Skeletal muscle tissue (tissue), 3 donors: ENCODE measurements at regions not wholly inside any gene's neighbourhood (a gene's known extent, or its start where the extent isn't known, plus 50 kb on each side); places are given as distances from the start of the nearest gene placed in this dataset.
"Not testable (repeated sequence)": the region's sequence is repeated elsewhere in the genome, so short reads cannot be mapped to it uniquely, and the experiment has no call there.

Experiments used
- H3K27ac ChIP-seq: one replicate; pipeline ENCODE4 v1.7.0; 2013; ENCODE audit warnings: mild to moderate bottlenecking, low read depth, low read length, inconsistent platforms
- H3K27me3 ChIP-seq, 3 donors: one replicate each; pipeline ENCODE4 v1.7.0; 2013; ENCODE audit warnings: low read length in 3 of 3; ENCODE audit not compliant: control insufficient read depth in 3 of 3, insufficient read depth in 3 of 3
- H3K36me3 ChIP-seq, 3 donors: one replicate each; pipeline ENCODE4 v1.7.0; 2013; ENCODE audit warnings: low read length in 3 of 3; ENCODE audit not compliant: control insufficient read depth in 3 of 3, insufficient read depth in 3 of 3
- H3K4me1 ChIP-seq, 3 donors: one replicate each; pipeline ENCODE4 v1.7.0; 2013; ENCODE audit warnings: low read length in 3 of 3, mild to moderate bottlenecking in 3 of 3; ENCODE audit not compliant: control insufficient read depth in 3 of 3, insufficient read depth in 3 of 3
- H3K4me3 ChIP-seq, 3 donors: one replicate each; pipeline ENCODE4 v1.7.0; 2013; ENCODE audit warnings: low read length in 3 of 3
- H3K9ac ChIP-seq, 3 donors: one replicate each; pipeline ENCODE4 v1.7.0; 2013; ENCODE audit warnings: low read length in 3 of 3, mild to moderate bottlenecking in 3 of 3, moderate library complexity in 2 of 3, low read depth in 1 of 3
- H3K9me3 ChIP-seq, 3 donors: one replicate each; pipeline ENCODE4 v1.7.0; 2013; ENCODE audit warnings: low read length in 3 of 3; ENCODE audit not compliant: control insufficient read depth in 3 of 3
- donor health status: Osteomylitis.

DNA sequence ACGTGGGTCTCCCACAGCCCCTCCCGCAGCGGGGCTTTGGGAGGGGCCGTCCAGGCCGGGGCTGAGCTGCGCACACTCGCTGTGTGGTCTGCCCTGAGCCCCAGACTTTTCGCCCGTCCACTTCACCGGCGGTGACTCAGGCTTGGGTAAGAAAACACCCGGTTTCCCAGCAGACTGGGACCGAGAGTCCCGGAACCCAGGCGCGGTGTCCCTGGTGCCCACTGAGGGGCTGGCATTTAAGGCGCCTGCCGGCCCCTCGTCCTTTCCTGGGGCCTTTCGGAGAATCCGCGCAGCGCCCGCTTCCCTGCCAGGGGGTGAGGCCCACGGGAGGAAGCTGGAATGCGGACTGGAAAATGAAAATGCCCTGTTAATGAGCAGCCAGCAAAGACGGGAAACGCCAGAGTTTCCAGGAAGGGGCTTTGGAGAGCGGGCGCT lies 100.3 kb downstream of the C16orf95 start:
- Histone ChIP-seq H3K9me3 (no peaks in the 10 kb centered on the region), H3K9ac (peak overlapping the region in 2 of 3 donors; percentile 23 to 45), H3K4me1 (no peaks in the 10 kb centered on the region), H3K4me3 (peak overlapping the region in 1 of 3 donors; percentile 41), H3K27me3 (peaks cover 0 to 3% (median 2%) of the 10 kb centered on the region in 3 donors), H3K27ac (no peak overlapping the region), H3K36me3 (no peaks in the 10 kb centered on the region)

DNA sequence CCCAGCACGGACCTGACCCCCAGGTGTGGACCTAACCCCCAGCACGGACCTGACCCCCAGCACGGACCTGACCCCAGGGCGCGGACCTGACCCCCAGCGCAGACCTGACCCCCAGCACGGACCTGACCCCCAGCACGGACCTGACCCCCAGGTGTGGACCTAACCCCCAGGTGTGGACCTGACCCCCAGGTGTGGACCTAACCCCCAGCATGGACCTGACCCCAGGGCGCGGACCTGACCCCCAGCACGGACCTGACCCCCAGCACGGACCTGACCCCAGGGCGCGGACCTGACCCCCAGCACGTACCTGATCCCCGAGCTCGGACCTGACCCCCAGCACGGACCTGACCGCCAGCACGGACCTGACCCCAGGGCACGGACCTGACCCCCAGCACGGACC lies 99.4 kb downstream of the C16orf95 start:
- H3K27me3 ChIP-seq, H3K9ac ChIP-seq, H3K4me1 ChIP-seq, H3K36me3 ChIP-seq, H3K27ac ChIP-seq, H3K4me3 ChIP-seq, H3K9me3 ChIP-seq: not testable (repeated sequence)

DNA sequence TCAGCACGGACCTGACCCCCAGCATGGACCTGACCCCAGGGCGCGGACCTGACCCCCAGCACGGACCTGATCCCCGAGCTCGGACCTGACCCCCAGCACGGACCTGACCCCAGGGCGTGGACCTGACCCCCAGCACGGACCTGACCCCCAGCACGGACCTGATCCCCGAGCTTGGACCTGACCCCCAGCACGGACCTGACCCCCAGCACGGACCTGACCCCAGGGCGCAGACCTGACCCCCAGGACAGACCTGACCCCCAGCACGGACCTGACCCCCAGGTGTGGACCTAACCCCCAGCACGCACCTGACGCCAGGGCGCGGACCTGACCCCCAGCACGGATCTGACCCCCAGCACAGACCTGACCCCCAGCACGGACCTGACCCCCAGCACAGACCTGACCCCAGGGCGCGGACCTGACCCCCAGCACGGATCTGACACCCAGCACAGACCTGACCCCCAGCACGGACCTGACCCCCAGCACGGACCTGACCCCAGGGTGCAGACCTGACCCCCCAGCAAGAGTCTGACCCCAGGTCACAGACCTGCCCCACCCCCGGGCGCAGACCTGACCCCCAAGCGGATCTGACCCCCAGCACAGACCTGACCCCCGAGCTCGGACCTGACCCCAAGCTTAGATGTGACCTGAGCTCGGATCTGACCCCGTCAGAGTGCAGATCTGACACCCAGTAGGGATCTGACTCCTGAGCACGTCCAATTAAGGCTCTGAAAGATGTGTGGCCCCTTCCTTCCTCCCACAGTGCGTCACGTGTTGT lies 98.7 kb downstream of the C16orf95 start:
- H3K4me1 ChIP-seq = no peaks in the 10 kb centered on the region
- H3K36me3 ChIP-seq = no peaks in the 10 kb centered on the region
- H3K9ac ChIP-seq = no peak overlapping the region
- no peak overlapping the region for H3K4me3 ChIP-seq
- H3K9me3 ChIP-seq = no peaks in the 10 kb centered on the region
- H3K27me3 ChIP-seq = peaks cover 0 to 3% (median 2%) of the 10 kb centered on the region in 3 donors
- H3K27ac ChIP-seq = no peak overlapping the region

DNA sequence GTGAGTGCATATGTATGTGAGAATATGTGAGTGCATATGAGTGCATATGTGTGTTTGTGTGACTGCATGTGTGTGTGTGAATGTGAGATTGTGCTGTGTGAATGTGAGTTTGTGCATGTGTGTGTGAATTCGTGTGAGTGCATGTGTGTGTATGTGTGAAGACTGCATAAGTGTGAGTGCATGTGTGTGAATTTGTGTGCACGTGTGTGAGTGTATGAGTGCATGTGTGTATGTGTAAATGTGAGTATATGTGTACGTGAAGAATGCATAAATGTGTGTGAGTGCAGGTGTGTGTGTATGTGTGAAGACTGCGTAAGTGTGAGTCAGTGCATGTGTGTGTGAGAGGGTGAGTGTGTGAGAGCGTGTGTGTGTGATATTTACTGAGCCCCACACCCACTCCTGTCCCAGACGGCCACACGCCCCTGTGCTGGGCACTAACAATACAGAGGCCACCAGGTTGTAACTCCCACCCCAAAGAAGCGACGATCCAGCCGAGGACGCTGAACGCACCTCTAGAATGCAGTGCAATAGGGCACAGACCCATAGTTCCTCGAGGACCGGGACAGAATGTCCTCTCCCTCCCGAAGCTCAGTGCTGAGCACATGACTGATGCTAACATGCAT lies 97.8 kb downstream of the C16orf95 start:
- Histone ChIP-seq H3K27ac (no peak overlapping the region), H3K36me3 (no peaks in the 10 kb centered on the region), H3K4me3 (no peak overlapping the region), H3K9me3 (no peaks in the 10 kb centered on the region), H3K9ac (no peak overlapping the region), H3K27me3 (peaks cover 0 to 3% (median 2%) of the 10 kb centered on the region in 3 donors), H3K4me1 (no peaks in the 10 kb centered on the region)

DNA sequence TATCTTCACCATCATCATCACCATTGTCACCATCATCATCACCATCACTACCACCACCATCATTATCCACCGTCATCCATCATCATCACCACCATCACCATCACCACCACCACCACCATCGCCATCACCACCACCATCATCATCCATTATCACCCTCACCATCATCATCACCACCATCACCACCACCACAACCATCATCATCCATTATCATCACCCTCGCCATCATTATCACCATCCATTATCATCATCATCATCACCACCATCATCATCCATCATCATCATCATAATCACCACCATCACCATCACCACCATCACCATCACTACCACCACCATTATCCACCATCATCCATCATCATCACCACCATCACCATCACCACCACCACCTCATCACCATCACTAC lies 95.6 kb downstream of the C16orf95 start:
- no peak overlapping the region for H3K9ac ChIP-seq
- H3K9me3 ChIP-seq = no peaks in the 10 kb centered on the region
- no peak overlapping the region for H3K27ac ChIP-seq
- no peak overlapping the region for H3K4me3 ChIP-seq
- no peaks in the 10 kb centered on the region for H3K27me3 ChIP-seq
- H3K4me1 ChIP-seq = no peaks in the 10 kb centered on the region
- H3K36me3 ChIP-seq = no peaks in the 10 kb centered on the region

DNA sequence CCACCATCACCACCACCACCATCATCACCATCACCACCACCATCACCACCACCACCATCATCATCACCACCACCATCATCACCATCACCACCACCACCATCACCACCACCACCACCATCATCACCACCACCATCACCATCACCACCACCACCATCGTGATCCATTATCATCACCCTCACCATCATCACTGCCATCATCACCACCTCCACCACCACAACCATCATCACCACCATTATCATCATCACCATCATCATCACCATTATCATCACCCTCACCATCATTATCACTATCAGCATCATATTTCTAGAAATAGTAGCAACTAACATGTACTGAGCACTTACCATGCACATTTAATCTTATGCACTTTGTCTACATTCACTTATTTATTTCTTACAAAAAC lies 94.9 kb downstream of the C16orf95 start:
- H3K4me3 ChIP-seq = no peak overlapping the region
- no peak overlapping the region for H3K27ac ChIP-seq
- H3K27me3 ChIP-seq = no peaks in the 10 kb centered on the region
- no peaks in the 10 kb centered on the region for H3K36me3 ChIP-seq
- peaks cover 0 to 1% (median under 1%) of the 10 kb centered on the region in 3 donors for H3K4me1 ChIP-seq
- H3K9me3 ChIP-seq = no peaks in the 10 kb centered on the region
- no peak overlapping the region for H3K9ac ChIP-seq

DNA sequence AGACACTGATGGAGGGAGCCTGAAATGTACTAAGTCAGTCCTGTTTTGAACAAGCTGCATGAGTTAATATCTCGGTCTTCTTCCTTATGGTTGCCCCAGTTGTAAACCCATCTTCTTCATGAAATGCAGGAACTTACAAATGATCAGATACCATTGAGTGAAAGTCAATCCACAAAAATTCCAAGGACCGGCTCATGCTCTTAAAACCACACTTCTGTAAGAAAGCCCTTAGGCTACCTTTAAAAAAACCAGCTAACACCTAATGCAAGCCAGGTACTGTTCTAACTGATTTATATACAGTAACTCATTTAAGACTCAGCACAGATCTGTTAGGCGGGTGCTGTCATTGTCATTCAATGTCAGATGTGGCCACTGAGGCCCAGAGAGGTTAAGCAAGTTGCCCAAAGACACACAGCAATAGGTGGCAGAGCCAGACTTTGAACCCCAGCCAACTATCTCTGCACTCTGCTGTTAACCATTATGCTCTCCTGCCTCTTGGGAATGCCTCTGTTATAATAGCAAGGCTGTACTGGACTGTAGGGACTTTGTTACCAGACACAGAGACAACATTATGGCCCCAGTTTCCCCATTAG lies 93.4 kb downstream of the C16orf95 start:
- Histone ChIP-seq H3K4me1 (peaks cover 0 to 5% (median 2%) of the 10 kb centered on the region in 3 donors), H3K4me3 (no peak overlapping the region), H3K36me3 (no peaks in the 10 kb centered on the region), H3K27ac (no peak overlapping the region), H3K9ac (no peak overlapping the region), H3K9me3 (no peaks in the 10 kb centered on the region), H3K27me3 (no peaks in the 10 kb centered on the region)

DNA sequence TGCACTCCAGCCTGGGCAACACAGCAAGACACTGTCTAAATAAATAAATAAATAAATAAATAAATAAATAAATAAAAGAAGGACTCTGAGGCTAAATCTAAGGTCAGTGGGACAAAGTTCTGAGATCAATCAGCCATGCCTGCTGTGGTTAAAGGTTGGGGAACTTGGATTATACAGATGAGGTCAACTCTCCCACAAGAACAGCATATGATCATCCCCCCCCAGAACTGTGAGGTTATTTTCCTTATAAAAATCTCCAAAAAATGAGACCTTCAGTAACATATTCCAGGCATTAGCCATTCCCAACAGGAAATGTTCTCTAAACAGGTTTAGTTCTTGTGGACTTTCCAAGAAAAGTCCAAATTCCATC lies 90.3 kb downstream of the C16orf95 start:
- Histone ChIP-seq H3K27me3 (no peaks in the 10 kb centered on the region), H3K27ac (peak overlapping the region; percentile 51), H3K9ac (no peak overlapping the region), H3K36me3 (no peaks in the 10 kb centered on the region), H3K4me3 (no peak overlapping the region), H3K4me1 (peaks cover 0 to 5% (median 2%) of the 10 kb centered on the region in 3 donors), H3K9me3 (peaks cover 0 to 1% (median 1%) of the 10 kb centered on the region in 3 donors)

DNA sequence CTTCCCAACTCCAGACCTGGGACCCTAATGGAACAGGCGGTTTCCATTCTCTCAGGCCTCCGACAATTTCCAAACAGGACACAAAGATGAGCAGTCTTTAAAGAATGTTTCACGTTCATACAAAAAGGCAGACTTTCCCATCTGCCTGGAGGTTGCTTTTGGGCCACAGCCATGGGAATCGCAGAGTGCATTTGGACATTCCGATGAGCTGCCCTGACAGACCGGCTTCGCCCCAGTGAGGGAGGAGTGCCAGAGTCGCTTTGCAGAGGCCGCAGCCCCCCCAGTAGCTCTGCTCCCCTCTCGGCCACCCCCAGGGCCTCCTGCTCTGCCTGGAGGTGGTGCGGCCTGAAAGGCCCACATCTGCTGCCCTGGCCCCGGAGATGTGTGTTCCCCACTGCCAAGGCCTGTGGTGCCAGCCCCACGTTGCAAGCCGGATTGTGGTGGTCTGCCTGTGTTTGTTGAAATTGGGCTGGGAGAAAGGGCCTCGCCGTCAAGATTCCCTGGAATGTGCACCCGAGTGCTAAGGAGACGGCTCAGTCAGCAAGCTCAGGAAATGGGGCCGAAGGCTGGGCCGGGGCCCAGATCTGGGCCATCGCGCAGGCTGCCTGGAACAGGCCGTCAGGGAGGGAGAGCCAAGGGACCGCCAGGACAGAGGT lies 89.8 kb downstream of the C16orf95 start:
- peak overlapping the region in 1 of 3 donors; percentile 50 for H3K9ac ChIP-seq
- H3K4me3 ChIP-seq = no peak overlapping the region
- H3K27me3 ChIP-seq = no peaks in the 10 kb centered on the region
- H3K27ac ChIP-seq = peak overlapping the region; percentile 51
- H3K9me3 ChIP-seq = peaks cover 0 to 6% (median 6%) of the 10 kb centered on the region in 3 donors
- H3K4me1 ChIP-seq = peaks cover 0 to 5% (median 2%) of the 10 kb centered on the region in 3 donors
- H3K36me3 ChIP-seq = no peaks in the 10 kb centered on the region
